ENCODE measurements at regions not wholly inside any gene's neighbourhood (a gene's known extent, or its start where the extent isn't known, plus 50 kb on each side); places are given as distances from the start of the nearest gene placed in this dataset.

DNA sequence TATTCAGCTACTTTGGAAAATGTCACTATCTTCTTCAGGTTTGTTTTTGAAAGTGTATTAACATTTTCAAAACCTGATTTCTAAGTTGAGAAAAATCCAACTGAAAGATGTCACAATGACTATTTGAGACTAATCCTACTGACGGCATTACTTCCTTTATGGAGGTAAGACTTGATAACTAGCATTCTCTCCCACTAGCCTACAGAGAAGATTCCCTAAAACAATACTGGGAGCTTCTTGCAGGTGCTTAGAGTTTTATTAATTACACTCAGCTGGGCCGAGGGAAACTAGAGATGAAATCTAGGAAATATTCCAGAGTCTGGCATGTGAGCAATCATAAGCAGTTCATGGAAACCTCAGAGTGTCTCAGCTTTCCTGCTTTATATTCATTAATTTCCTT is 114.0 kb downstream of the LCA5 start (continued):
- no peak for TF ChIP-seq CHD7 (IDR thresholded peaks at IDR 0.05; ENCODE audit: insufficient replicate concordance, low read length)
